GM12878 (cell line): ENCODE measurements at regions not wholly inside any gene's neighbourhood (a gene's known extent, or its start where the extent isn't known, plus 50 kb on each side); places are given as distances from the start of the nearest gene placed in this dataset.

Experiments
- ATAC-seq: fragments of 200-7000 bp; cut with Tn5 transposase; 3 replicates; pipeline ENCODE4 v1.9.1; 2020; ENCODE audit warnings: mild to moderate bottlenecking, moderate library complexity
- BruUV-seq: library from RNA; stranded (reverse); fragments of 400-500 nt; replicated peaks from 2 replicates; lab custom pipeline; 2021; lab: Mats Ljungman, UMichigan
- CTCF ChIA-PET: fragments of 300-600 bp; sonication (Branson Sonifier 250); formaldehyde crosslinking; extraction: SDS; loops from one replicate; lab custom pipeline; 2021; ENCODE audit warnings: inconsistent platforms; lab: Yijun Ruan, JAX
- POLR2A ChIA-PET: fragments of 350-600 bp; formaldehyde crosslinking; extraction: SDS; loops from one replicate; lab custom pipeline; 2021; ENCODE audit warnings: inconsistent platforms; lab: Charles Lee
- RAD21 ChIA-PET: fragments of 300-600 bp; sonication (Branson Sonifier 250); formaldehyde crosslinking; loops from one replicate; lab custom pipeline; 2023; ENCODE audit warnings: antibody characterized with exemption; ENCODE audit not compliant: unreplicated experiment; lab: Charles Lee
- SMC1A ChIA-PET: fragments of 300-600 bp; sonication (Branson Sonifier 250); formaldehyde crosslinking; loops from one replicate; lab custom pipeline; 2023; ENCODE audit not compliant: unreplicated experiment, uncharacterized antibody; lab: Charles Lee
- DNase-seq: peaks from one replicate; pipeline ENCODE4 v3.0.0-alpha.2; 2011; ENCODE audit warnings: low read depth, low spot score
- FAIRE-seq: peaks from 3 replicates; lab custom pipeline; 2011; peaks lifted over from hg19 to GRCh38; lab: Jason Lieb, UNC
- H2AFZ ChIP-seq: 2 replicates; pipeline ENCODE4 v1.6.0; 2011; ENCODE audit warnings: low read depth, low read length, control low read depth; ENCODE audit not compliant: control insufficient read depth
- H3K27ac ChIP-seq: 2 replicates; pipeline ENCODE4 v1.5.1; 2011; ENCODE audit warnings: control low read depth; ENCODE audit not compliant: control insufficient read depth, insufficient read depth
- H3K27me3 ChIP-seq, 2 experiments: replicated peaks in 1 of 2; 2 replicates each; pipeline versions ENCODE4 v1.6.0 to v1.6.1; 2011; ENCODE audit warnings: low read length in 1 of 2; ENCODE audit not compliant: control insufficient read depth in 2 of 2, insufficient read depth in 2 of 2
- H3K36me3 ChIP-seq, 2 experiments: 2 replicates each; pipeline ENCODE4 v1.5.1; 2011; ENCODE audit warnings: low read length in 1 of 2; ENCODE audit not compliant: control insufficient read depth in 2 of 2, insufficient read depth in 2 of 2
- H3K4me1 ChIP-seq: 2 replicates; pipeline ENCODE4 v1.6.1; 2011; ENCODE audit warnings: mild to moderate bottlenecking, low read length, moderate library complexity, mixed read lengths; ENCODE audit not compliant: control insufficient read depth, insufficient read depth
- H3K4me2 ChIP-seq: 2 replicates; pipeline ENCODE4 v1.6.0; 2011; ENCODE audit warnings: control low read depth; ENCODE audit not compliant: control insufficient read depth, insufficient read depth
- H3K4me3 ChIP-seq: fragments of 200-600 bp; sonication (generic); 2 replicates; pipeline ENCODE4 v1.5.1; 2016
- H3K79me2 ChIP-seq: 2 replicates; pipeline ENCODE4 v1.6.0; 2011; ENCODE audit warnings: low read length; ENCODE audit not compliant: control insufficient read depth, insufficient read depth
- H3K9ac ChIP-seq: 2 replicates; pipeline ENCODE4 v1.8.0; 2011; ENCODE audit warnings: low read length, control low read depth, mixed read lengths; ENCODE audit not compliant: control insufficient read depth, insufficient read depth
- H3K9me3 ChIP-seq: replicated peaks from 3 replicates; pipeline ENCODE4 v1.5.1; 2011; ENCODE audit warnings: mild to moderate bottlenecking, low read length; ENCODE audit not compliant: control insufficient read depth, insufficient read depth
- H4K20me1 ChIP-seq: 2 replicates; pipeline ENCODE4 v1.6.0; 2011; ENCODE audit not compliant: control insufficient read depth, insufficient read depth
- ATF2 ChIP-seq: IDR thresholded peaks from 2 replicates; pipeline ENCODE4 v1.6.1; 2012; ENCODE audit warnings: low read length, inconsistent platforms
- MXI1 ChIP-seq: fragments of 150-350 bp; IDR thresholded peaks from 2 replicates; pipeline ENCODE4 v1.6.1; 2011; ENCODE audit warnings: low read depth, mild to moderate bottlenecking, inconsistent platforms, low read length, improper control_type of control experiment
- RUNX3 ChIP-seq: IDR thresholded peaks from 2 replicates; pipeline ENCODE4 v1.6.1; 2012; ENCODE audit warnings: low read length, inconsistent platforms
- SKIL ChIP-seq: fragments of 450-650 bp; IDR thresholded peaks from 2 replicates; pipeline ENCODE4 v1.6.1; 2017; ENCODE audit warnings: mild to moderate bottlenecking, low read depth, inconsistent platforms; ENCODE audit not compliant: poor library complexity, severe bottlenecking
- TAF1 ChIP-seq: IDR thresholded peaks from 2 replicates; pipeline ENCODE4 v1.6.1; 2011; ENCODE audit warnings: mild to moderate bottlenecking, low read depth, low read length, borderline replicate concordance
- USF2 ChIP-seq: IDR thresholded peaks from 2 replicates; pipeline ENCODE4 v1.6.1; 2011; ENCODE audit warnings: low read depth, low read length, improper control_type of control experiment, borderline replicate concordance
- ZSCAN29 ChIP-seq: fragments of 450-650 bp; IDR thresholded peaks from 2 replicates; pipeline ENCODE4 v1.6.1; 2017; ENCODE audit warnings: mild to moderate bottlenecking, moderate library complexity
- WGBS: methylation state at CpG from one replicate; pipeline ENCODE4 v1.1.6; 2016; ENCODE audit warnings: low lambda C conversion rate; ENCODE audit not compliant: insufficient replicate concordance, insufficient coverage; ENCODE audit errors: missing lambda C conversion rate; 5-methylcytosine and 5-hydroxymethylcytosine counted together
- in situ Hi-C: fragments of 300-500 bp; cut with MboI; formaldehyde crosslinking; loops from 9 replicates; pipeline ENCODE4 v1.14.3; 2018; ENCODE audit warnings: mixed read lengths
- intact Hi-C: fragments of 100-400 bp; cut with micrococcal nuclease; formaldehyde crosslinking; loops from one replicate; pipeline ENCODE4 v1.14.2; 2022; ENCODE audit not compliant: unreplicated experiment

GRCh38 chr5:57420801-57421200 lies 61.8 kb downstream of the ACTBL2 start:
- ChIA-PET RAD21 (no interaction called here), POLR2A (no interaction called here), CTCF (no interaction called here), SMC1A (interaction anchor here (1.2 kb wide), 1 partner anchor 13 kb away, joined by 3 read pairs; no protein-coding TSS in a partner anchor)
- H3K79me2 ChIP-seq: no peaks in the 10 kb centered on the region
- H2AFZ ChIP-seq: no peak overlapping the region
- no peak for TF ChIP-seq SKIL
- TF ChIP-seq TAF1: no peak
- no peak for TF ChIP-seq ATF2
- no peak for TF ChIP-seq ZSCAN29
- TF ChIP-seq USF2: no peak
- TF ChIP-seq RUNX3: no peak
- no peak for TF ChIP-seq MXI1
- no peaks in the 10 kb centered on the region for H3K27me3 ChIP-seq
- intact Hi-C loops: no loop called here
- H3K36me3 ChIP-seq: no peaks in the 10 kb centered on the region
- no peak overlapping the region for H3K9ac ChIP-seq
- no peaks in the 10 kb centered on the region for H4K20me1 ChIP-seq
- H3K4me3 ChIP-seq: no peak overlapping the region
- no peak overlapping the region for H3K4me2 ChIP-seq
- no peaks in the 10 kb centered on the region for H3K9me3 ChIP-seq
- DNase-seq: no peak
- no peak for FAIRE-seq
- H3K27ac ChIP-seq: no peak overlapping the region
- in situ Hi-C loops: no loop called here
- no peaks in the 10 kb centered on the region for H3K4me1 ChIP-seq
- no peak for ATAC-seq
- no TSS peak for BruUV-seq
- WGBS: 37% methylated on average over 3 of the region's 3 CpGs
